ENCODE measurements at regions not wholly inside any gene's neighbourhood (a gene's known extent, or its start where the extent isn't known, plus 50 kb on each side); places are given as distances from the start of the nearest gene placed in this dataset.
"Not testable (repeated sequence)": the region's sequence is repeated elsewhere in the genome, so short reads cannot be mapped to it uniquely, and the experiment has no call there.

- DNase-seq (ENCODE audit: low read depth) = no peak
Measured at GRCh38 chr18:39448942-39449341, 1883.3 kb upstream of the CELF4 start.

GRCh38 chr18:39444957-39445356 lies 1879.4 kb upstream of the CELF4 start:
- DNase-seq (ENCODE audit: low read depth) = not testable (repeated sequence)

- no peak for DNase-seq (ENCODE audit: low read depth)
Measured at GRCh38 chr18:39441648-39442047, 1876.0 kb upstream of the CELF4 start.

GRCh38 chr18:39435996-39436395 lies 1870.4 kb upstream of the CELF4 start:
- no peak for DNase-seq (ENCODE audit: low read depth)

GRCh38 chr18:39435209-39435608 lies 1869.6 kb upstream of the CELF4 start:
- no peak for DNase-seq (ENCODE audit: low read depth)

GRCh38 chr18:39434223-39434920 lies 1868.8 kb upstream of the CELF4 start:
- no peak for DNase-seq (ENCODE audit: low read depth)

GRCh38 chr18:39425172-39425850 lies 1859.7 kb upstream of the CELF4 start:
- no peak for DNase-seq (ENCODE audit: low read depth)

- no peak for DNase-seq (ENCODE audit: low read depth)
Measured at GRCh38 chr18:39424261-39424660, 1858.7 kb upstream of the CELF4 start.

GRCh38 chr18:39421276-39421675 lies 1855.7 kb upstream of the CELF4 start:
- DNase-seq (ENCODE audit: low read depth) = no peak

- no peak for DNase-seq (ENCODE audit: low read depth)
Measured at GRCh38 chr18:39419315-39419714, 1853.7 kb upstream of the CELF4 start.

- no peak for DNase-seq (ENCODE audit: low read depth)
Measured at GRCh38 chr18:39415471-39415870, 1849.9 kb upstream of the CELF4 start.

- DNase-seq (ENCODE audit: low read depth) = no peak
Measured at GRCh38 chr18:39414009-39414700, 1848.6 kb upstream of the CELF4 start.

- DNase-seq (ENCODE audit: low read depth) = no peak
Measured at GRCh38 chr18:39406941-39407340, 1841.3 kb upstream of the CELF4 start.

GRCh38 chr18:39403121-39403520 lies 1837.5 kb upstream of the CELF4 start:
- DNase-seq (ENCODE audit: low read depth) = no peak

GRCh38 chr18:39399662-39400061 lies 1834.1 kb upstream of the CELF4 start:
- no peak for DNase-seq (ENCODE audit: low read depth)

GRCh38 chr18:39396168-39396567 lies 1830.6 kb upstream of the CELF4 start:
- DNase-seq (ENCODE audit: low read depth) = no peak

GRCh38 chr18:39389800-39390379 lies 1824.3 kb upstream of the CELF4 start:
- no peak for DNase-seq (ENCODE audit: low read depth)

GRCh38 chr18:39380866-39381265 lies 1815.3 kb upstream of the CELF4 start:
- no peak for DNase-seq (ENCODE audit: low read depth)

GRCh38 chr18:39380186-39380725 lies 1814.7 kb upstream of the CELF4 start:
- no peak for DNase-seq (ENCODE audit: low read depth)

GRCh38 chr18:39375066-39375465 lies 1809.5 kb upstream of the CELF4 start:
- DNase-seq (ENCODE audit: low read depth) = no peak

- DNase-seq (ENCODE audit: low read depth) = no peak
Measured at GRCh38 chr18:39371996-39372395, 1806.4 kb upstream of the CELF4 start.

- DNase-seq (ENCODE audit: low read depth) = no peak
Measured at GRCh38 chr18:39366656-39367055, 1801.1 kb upstream of the CELF4 start.

Measured in activated T-helper 9 cell treated with anti-CD3 and anti-CD28 coated beads, Interleukin-2, amount 50 U/mL, for 16 hours (primary cell).